GM12878 (cell line): ENCODE measurements at regions not wholly inside any gene's neighbourhood (a gene's known extent, or its start where the extent isn't known, plus 50 kb on each side); places are given as distances from the start of the nearest gene placed in this dataset.
A peak's percentile ranks its signal among the peaks of the same experiment; 100 is the strongest.

Experiments used
- ATF7 ChIP-seq: fragments of 450-650 bp; IDR thresholded peaks from 2 replicates; pipeline ENCODE4 v1.6.1; 2016; ENCODE audit warnings: low read depth, mild to moderate bottlenecking
- CBX5 ChIP-seq: sonication (generic); IDR thresholded peaks from 2 replicates; pipeline ENCODE4 v1.6.1; 2016; ENCODE audit warnings: low read depth, moderate library complexity, mild to moderate bottlenecking, inconsistent platforms
- CTCF ChIP-seq, 3 experiments: IDR thresholded peaks in 2 of 3; conservative IDR thresholded peaks in 1 of 3; 2 replicates each; pipeline ENCODE4 v1.5.1; 2011; ENCODE audit warnings: low read depth in 3 of 3, low read length in 3 of 3, mild to moderate bottlenecking in 3 of 3, control low read depth in 2 of 3, moderate library complexity in 2 of 3, inconsistent platforms in 1 of 3, mixed read lengths in 1 of 3; ENCODE audit not compliant: control insufficient read depth in 2 of 3, insufficient read depth in 1 of 3; ENCODE audit errors: extremely low read depth in 1 of 3
- EGR1 ChIP-seq, 2 experiments: IDR thresholded peaks; 1 replicate in 1 of 2; 2 replicates in 1 of 2; pipeline ENCODE4 v1.6.1; 2011 to 2012; ENCODE audit warnings: low read depth in 2 of 2, low read length in 2 of 2, borderline replicate concordance in 1 of 2, mild to moderate bottlenecking in 1 of 2, moderate library complexity in 1 of 2
- FOXM1 ChIP-seq: IDR thresholded peaks from 2 replicates; pipeline ENCODE4 v1.6.1; 2012; ENCODE audit warnings: low read depth, mild to moderate bottlenecking, inconsistent platforms, low read length, moderate library complexity
- HDAC6 ChIP-seq: fragments of 200-600 bp; sonication (generic); IDR thresholded peaks from one replicate; pipeline ENCODE4 v1.8.0; 2017; ENCODE audit warnings: antibody characterized with exemption; ENCODE audit not compliant: unreplicated experiment
- IRF4 ChIP-seq: IDR thresholded peaks from 2 replicates; pipeline ENCODE4 v1.6.1; 2011; ENCODE audit warnings: low read depth, low read length
- JUNB ChIP-seq: IDR thresholded peaks from 2 replicates; pipeline ENCODE4 v1.6.1; 2016; ENCODE audit warnings: antibody characterized with exemption, mild to moderate bottlenecking
- KDM1A ChIP-seq: fragments of 200-600 bp; sonication (generic); IDR thresholded peaks from 2 replicates; pipeline ENCODE4 v1.6.1; 2016; ENCODE audit warnings: borderline replicate concordance
- MEF2A ChIP-seq: IDR thresholded peaks from 2 replicates; pipeline ENCODE4 v1.6.1; 2011; ENCODE audit warnings: low read depth, mild to moderate bottlenecking, low read length, moderate library complexity; ENCODE audit not compliant: insufficient read depth
- MEF2B ChIP-seq: fragments of 450-650 bp; IDR thresholded peaks from 2 replicates; pipeline ENCODE4 v1.6.1; 2018; ENCODE audit warnings: mild to moderate bottlenecking, moderate library complexity; ENCODE audit not compliant: partially characterized antibody, poor library complexity, severe bottlenecking
- MTA3 ChIP-seq: IDR thresholded peaks from 2 replicates; pipeline ENCODE4 v1.6.1; 2012; ENCODE audit warnings: low read length, inconsistent platforms, borderline replicate concordance
- PML ChIP-seq: IDR thresholded peaks from 2 replicates; pipeline ENCODE4 v1.6.1; 2012; ENCODE audit warnings: low read length, inconsistent platforms
- POLR2AphosphoS5 ChIP-seq: IDR thresholded peaks from 2 replicates; pipeline ENCODE4 v1.6.1; 2011; ENCODE audit warnings: mild to moderate bottlenecking, low read length, inconsistent platforms
- RB1 ChIP-seq: fragments of 450-650 bp; formaldehyde crosslinking; IDR thresholded peaks from 2 replicates; pipeline ENCODE4 v1.6.1; 2017; ENCODE audit warnings: mild to moderate bottlenecking, borderline replicate concordance
- RCOR1 ChIP-seq: conservative IDR thresholded peaks from 2 replicates; pipeline ENCODE4 v1.6.1; 2012; ENCODE audit warnings: low read depth, low read length, improper control_type of control experiment
- RELA ChIP-seq: fragments of 450-650 bp; IDR thresholded peaks from 2 replicates; pipeline ENCODE4 v1.8.0; 2014; ENCODE audit warnings: borderline replicate concordance; ENCODE audit not compliant: partially characterized antibody
- RUNX3 ChIP-seq: IDR thresholded peaks from 2 replicates; pipeline ENCODE4 v1.6.1; 2012; ENCODE audit warnings: low read length, inconsistent platforms
- TCF12 ChIP-seq: IDR thresholded peaks from 2 replicates; pipeline ENCODE4 v1.6.1; 2011; ENCODE audit warnings: low read depth, mild to moderate bottlenecking, low read length
- YY1 ChIP-seq: IDR thresholded peaks from 2 replicates; pipeline ENCODE4 v1.6.1; 2011; ENCODE audit warnings: low read depth, mild to moderate bottlenecking, low read length
- ZNF207 ChIP-seq: fragments of 450-650 bp; IDR thresholded peaks from 2 replicates; pipeline ENCODE4 v1.6.1; 2014; ENCODE audit warnings: antibody characterized with exemption, mild to moderate bottlenecking, borderline replicate concordance
- TF ChIP-seq, protein P1 (sequence below): fragments of 150-350 bp; IDR thresholded peaks from 2 replicates; pipeline ENCODE4 v1.6.1; 2016; ENCODE audit warnings: low read depth, low read length
- TF ChIP-seq, protein P2 (sequence below): IDR thresholded peaks from 2 replicates; pipeline ENCODE4 v1.6.1; 2011; ENCODE audit warnings: low read depth, low read length, improper control_type of control experiment, borderline replicate concordance
- TF ChIP-seq, protein P3 (sequence below): fragments of 450-650 bp; IDR thresholded peaks from 2 replicates; pipeline ENCODE4 v1.6.1; 2017; ENCODE audit warnings: antibody characterized with exemption, mild to moderate bottlenecking, moderate library complexity

DNA sequence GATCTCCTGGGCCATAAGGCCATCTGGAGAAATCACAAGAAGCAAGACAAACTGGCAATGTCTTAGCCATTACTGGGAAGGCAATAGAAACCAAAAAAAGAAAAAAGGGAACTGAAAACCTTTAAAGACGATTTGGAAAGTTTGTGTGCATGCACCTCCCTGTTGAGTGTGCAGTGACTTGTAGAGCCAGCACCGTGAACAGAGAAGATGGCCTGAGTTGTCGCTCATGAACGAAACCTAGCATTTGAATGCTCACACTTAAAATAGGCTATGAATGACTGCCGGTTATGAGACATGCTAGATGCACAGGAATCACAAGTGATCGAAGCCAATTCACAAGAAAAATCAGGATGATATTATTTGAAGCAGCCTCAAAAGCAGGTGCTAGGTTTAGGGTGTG is 151.3 kb upstream of the ADO start (continued):
- peak; percentile 92 for TF ChIP-seq YY1
- peak; percentile 87 for TF ChIP-seq PML
- TF ChIP-seq RELA, result peak; percentile 24
- TF ChIP-seq RB1, result no peak
- TF ChIP-seq JUNB, result peak; percentile 67
- TF ChIP-seq ZNF207, result no peak
- TF ChIP-seq MEF2B, result peak; percentile 91
- TF ChIP-seq, protein P1, sequence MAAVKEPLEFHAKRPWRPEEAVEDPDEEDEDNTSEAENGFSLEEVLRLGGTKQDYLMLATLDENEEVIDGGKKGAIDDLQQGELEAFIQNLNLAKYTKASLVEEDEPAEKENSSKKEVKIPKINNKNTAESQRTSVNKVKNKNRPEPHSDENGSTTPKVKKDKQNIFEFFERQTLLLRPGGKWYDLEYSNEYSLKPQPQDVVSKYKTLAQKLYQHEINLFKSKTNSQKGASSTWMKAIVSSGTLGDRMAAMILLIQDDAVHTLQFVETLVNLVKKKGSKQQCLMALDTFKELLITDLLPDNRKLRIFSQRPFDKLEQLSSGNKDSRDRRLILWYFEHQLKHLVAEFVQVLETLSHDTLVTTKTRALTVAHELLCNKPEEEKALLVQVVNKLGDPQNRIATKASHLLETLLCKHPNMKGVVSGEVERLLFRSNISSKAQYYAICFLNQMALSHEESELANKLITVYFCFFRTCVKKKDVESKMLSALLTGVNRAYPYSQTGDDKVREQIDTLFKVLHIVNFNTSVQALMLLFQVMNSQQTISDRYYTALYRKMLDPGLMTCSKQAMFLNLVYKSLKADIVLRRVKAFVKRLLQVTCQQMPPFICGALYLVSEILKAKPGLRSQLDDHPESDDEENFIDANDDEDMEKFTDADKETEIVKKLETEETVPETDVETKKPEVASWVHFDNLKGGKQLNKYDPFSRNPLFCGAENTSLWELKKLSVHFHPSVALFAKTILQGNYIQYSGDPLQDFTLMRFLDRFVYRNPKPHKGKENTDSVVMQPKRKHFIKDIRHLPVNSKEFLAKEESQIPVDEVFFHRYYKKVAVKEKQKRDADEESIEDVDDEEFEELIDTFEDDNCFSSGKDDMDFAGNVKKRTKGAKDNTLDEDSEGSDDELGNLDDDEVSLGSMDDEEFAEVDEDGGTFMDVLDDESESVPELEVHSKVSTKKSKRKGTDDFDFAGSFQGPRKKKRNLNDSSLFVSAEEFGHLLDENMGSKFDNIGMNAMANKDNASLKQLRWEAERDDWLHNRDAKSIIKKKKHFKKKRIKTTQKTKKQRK, result peak; percentile 91
- TF ChIP-seq, protein P2, sequence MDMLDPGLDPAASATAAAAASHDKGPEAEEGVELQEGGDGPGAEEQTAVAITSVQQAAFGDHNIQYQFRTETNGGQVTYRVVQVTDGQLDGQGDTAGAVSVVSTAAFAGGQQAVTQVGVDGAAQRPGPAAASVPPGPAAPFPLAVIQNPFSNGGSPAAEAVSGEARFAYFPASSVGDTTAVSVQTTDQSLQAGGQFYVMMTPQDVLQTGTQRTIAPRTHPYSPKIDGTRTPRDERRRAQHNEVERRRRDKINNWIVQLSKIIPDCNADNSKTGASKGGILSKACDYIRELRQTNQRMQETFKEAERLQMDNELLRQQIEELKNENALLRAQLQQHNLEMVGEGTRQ, result no peak; the same call in 1 of the 2 replicates
- TF ChIP-seq CTCF (IDR thresholded peaks at IDR 0.05 in 2 of 3, conservative IDR thresholded peaks at IDR 0.05 in 1 of 3; ENCODE audit: control insufficient read depth in 2 of 3, extremely low read depth in 1 of 3, insufficient read depth in 1 of 3, low read depth in 3 of 3, low read length in 3 of 3), result no peak
- TF ChIP-seq MEF2A, result peak; percentile 98
- peak; percentile 100 for TF ChIP-seq CBX5
- TF ChIP-seq RCOR1, result peak; percentile 91; the same call in 1 of the 2 replicates
- TF ChIP-seq POLR2AphosphoS5, result peak; percentile 76
- peak; percentile 97 for TF ChIP-seq FOXM1
- peak; percentile 92 for TF ChIP-seq RUNX3
- TF ChIP-seq EGR1 (IDR thresholded peaks at IDR 0.05; ENCODE audit: borderline replicate concordance in 1 of 2, low read depth in 2 of 2, low read length in 2 of 2), result peak in 1 of 2 experiments; percentile 36; a peak in 1 of 3 replicates
- TF ChIP-seq TCF12, result peak; percentile 82
- peak; percentile 98 for TF ChIP-seq MTA3
- peak; percentile 82 for TF ChIP-seq ATF7
- no peak for TF ChIP-seq KDM1A
- TF ChIP-seq, protein P3, sequence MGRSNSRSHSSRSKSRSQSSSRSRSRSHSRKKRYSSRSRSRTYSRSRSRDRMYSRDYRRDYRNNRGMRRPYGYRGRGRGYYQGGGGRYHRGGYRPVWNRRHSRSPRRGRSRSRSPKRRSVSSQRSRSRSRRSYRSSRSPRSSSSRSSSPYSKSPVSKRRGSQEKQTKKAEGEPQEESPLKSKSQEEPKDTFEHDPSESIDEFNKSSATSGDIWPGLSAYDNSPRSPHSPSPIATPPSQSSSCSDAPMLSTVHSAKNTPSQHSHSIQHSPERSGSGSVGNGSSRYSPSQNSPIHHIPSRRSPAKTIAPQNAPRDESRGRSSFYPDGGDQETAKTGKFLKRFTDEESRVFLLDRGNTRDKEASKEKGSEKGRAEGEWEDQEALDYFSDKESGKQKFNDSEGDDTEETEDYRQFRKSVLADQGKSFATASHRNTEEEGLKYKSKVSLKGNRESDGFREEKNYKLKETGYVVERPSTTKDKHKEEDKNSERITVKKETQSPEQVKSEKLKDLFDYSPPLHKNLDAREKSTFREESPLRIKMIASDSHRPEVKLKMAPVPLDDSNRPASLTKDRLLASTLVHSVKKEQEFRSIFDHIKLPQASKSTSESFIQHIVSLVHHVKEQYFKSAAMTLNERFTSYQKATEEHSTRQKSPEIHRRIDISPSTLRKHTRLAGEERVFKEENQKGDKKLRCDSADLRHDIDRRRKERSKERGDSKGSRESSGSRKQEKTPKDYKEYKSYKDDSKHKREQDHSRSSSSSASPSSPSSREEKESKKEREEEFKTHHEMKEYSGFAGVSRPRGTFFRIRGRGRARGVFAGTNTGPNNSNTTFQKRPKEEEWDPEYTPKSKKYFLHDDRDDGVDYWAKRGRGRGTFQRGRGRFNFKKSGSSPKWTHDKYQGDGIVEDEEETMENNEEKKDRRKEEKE, result no peak
- peak; percentile 99 for TF ChIP-seq IRF4
- no peak for TF ChIP-seq HDAC6
